IMR-90 (cell line): ENCODE measurements at regions not wholly inside any gene's neighbourhood (a gene's known extent, or its start where the extent isn't known, plus 50 kb on each side); places are given as distances from the start of the nearest gene placed in this dataset.

Source experiments
- ATAC-seq: fragments of 200-7000 bp; cut with Tn5 transposase; 2 replicates; pipeline ENCODE4 v1.9.1; 2020; ENCODE audit warnings: low read depth, mild to moderate bottlenecking, moderate library complexity
- BruUV-seq: library from RNA; stranded (reverse); fragments of 400-500 nt; replicated peaks from 2 replicates; lab custom pipeline; 2021; lab: Mats Ljungman, UMichigan
- CTCF ChIA-PET: fragments of 300-600 bp; formaldehyde crosslinking; extraction: SDS; loops from one replicate; lab custom pipeline; 2021; ENCODE audit warnings: antibody characterized with exemption; lab: Yijun Ruan, JAX
- POLR2A ChIA-PET: fragments of 300-600 bp; sonication (Branson Sonifier 250); formaldehyde crosslinking; loops from one replicate; lab custom pipeline; 2022; ENCODE audit warnings: antibody characterized with exemption; ENCODE audit not compliant: unreplicated experiment; lab: Charles Lee
- DNase-seq: peaks from one replicate; pipeline ENCODE4 v3.0.0; 2013
- H2AFZ ChIP-seq: replicated peaks from 2 replicates; pipeline ENCODE3; 2013; ENCODE audit warnings: low read length, mild to moderate bottlenecking; ENCODE audit not compliant: poor library complexity
- H2AK5ac ChIP-seq: 2 replicates; pipeline ENCODE4 v1.6.1; 2013; ENCODE audit warnings: low read depth, low read length, inconsistent platforms
- H2AK9ac ChIP-seq: replicated peaks from 2 replicates; pipeline ENCODE3; 2013; ENCODE audit warnings: mild to moderate bottlenecking, low read depth, low read length, moderate library complexity; ENCODE audit not compliant: poor library complexity
- H2BK120ac ChIP-seq: 2 replicates; pipeline ENCODE4 v1.6.1; 2013; ENCODE audit warnings: low read depth, low read length, inconsistent platforms
- H2BK15ac ChIP-seq: 3 replicates; pipeline ENCODE4 v1.6.1; 2013; ENCODE audit warnings: low read depth, low read length, inconsistent platforms
- H2BK20ac ChIP-seq: 2 replicates; pipeline ENCODE4 v1.6.1; 2013; ENCODE audit warnings: low read depth, mild to moderate bottlenecking, inconsistent platforms, low read length, moderate library complexity
- H2BK5ac ChIP-seq: 2 replicates; pipeline ENCODE4 v1.6.1; 2013; ENCODE audit warnings: mild to moderate bottlenecking, low read depth, low read length, inconsistent platforms; ENCODE audit not compliant: poor library complexity, severe bottlenecking
- H3K14ac ChIP-seq: replicated peaks from 2 replicates; pipeline ENCODE4 v1.6.1; 2013; ENCODE audit warnings: low read depth, low read length, inconsistent platforms
- H3K18ac ChIP-seq: 2 replicates; pipeline ENCODE4 v1.6.1; 2013; ENCODE audit warnings: low read depth, low read length, control low read depth
- H3K23ac ChIP-seq: 2 replicates; pipeline ENCODE4 v1.6.1; 2013; ENCODE audit warnings: low read depth, low read length, inconsistent platforms
- H3K27ac ChIP-seq: 2 replicates; pipeline ENCODE4 v1.5.1; 2013; ENCODE audit warnings: mild to moderate bottlenecking, control low read depth, low read length; ENCODE audit not compliant: insufficient read depth
- H3K27me3 ChIP-seq: 2 replicates; pipeline ENCODE4 v1.6.1; 2013; ENCODE audit warnings: low read length; ENCODE audit not compliant: control insufficient read depth, insufficient read depth
- H3K36me3 ChIP-seq: 2 replicates; pipeline ENCODE4 v1.6.1; 2013; ENCODE audit warnings: low read length, mixed read lengths; ENCODE audit not compliant: control insufficient read depth, insufficient read depth
- H3K4ac ChIP-seq: 2 replicates; pipeline ENCODE4 v1.6.1; 2013; ENCODE audit warnings: low read depth, low read length, inconsistent platforms
- H3K4me1 ChIP-seq: 2 replicates; pipeline ENCODE4 v1.6.1; 2013; ENCODE audit warnings: low read length, mixed read lengths; ENCODE audit not compliant: control insufficient read depth, insufficient read depth
- H3K4me2 ChIP-seq: 2 replicates; pipeline ENCODE4 v1.6.1; 2013; ENCODE audit warnings: low read depth, mild to moderate bottlenecking, control low read depth, low read length, moderate library complexity
- H3K4me3 ChIP-seq: 2 replicates; pipeline ENCODE4 v1.5.1; 2013; ENCODE audit warnings: low read depth, mild to moderate bottlenecking, control low read depth, low read length, moderate library complexity; ENCODE audit not compliant: insufficient read depth
- H3K56ac ChIP-seq: 2 replicates; pipeline ENCODE4 v1.6.1; 2013; ENCODE audit warnings: low read length, inconsistent platforms; ENCODE audit not compliant: insufficient read depth; ENCODE audit errors: extremely low read depth
- H3K79me1 ChIP-seq, 2 experiments: 2 replicates each; pipeline ENCODE4 v1.6.1; 2013; ENCODE audit warnings: low read length in 2 of 2, inconsistent platforms in 1 of 2, low read depth in 1 of 2
- H3K9ac ChIP-seq: 2 replicates; pipeline ENCODE4 v1.6.1; 2013; ENCODE audit warnings: low read depth, low read length, control low read depth
- H3K9me1 ChIP-seq: 2 replicates; pipeline ENCODE4 v1.6.1; 2013; ENCODE audit warnings: low read length, inconsistent platforms; ENCODE audit not compliant: insufficient read depth
- H3K9me3 ChIP-seq: 2 replicates; pipeline ENCODE4 v1.6.1; 2013; ENCODE audit warnings: low read length; ENCODE audit not compliant: control insufficient read depth, insufficient read depth
- H4K20me1 ChIP-seq: 2 replicates; pipeline ENCODE4 v1.6.1; 2013; ENCODE audit warnings: low read length, inconsistent platforms; ENCODE audit not compliant: insufficient read depth
- H4K5ac ChIP-seq: 2 replicates; pipeline ENCODE4 v1.6.1; 2013; ENCODE audit warnings: mild to moderate bottlenecking, low read depth, low read length, control low read depth
- H4K8ac ChIP-seq, 2 experiments: 2 replicates each; pipeline ENCODE4 v1.6.1; 2013; ENCODE audit warnings: low read depth in 2 of 2, low read length in 2 of 2, control low read depth in 1 of 2, inconsistent platforms in 1 of 2
- H4K91ac ChIP-seq: 2 replicates; pipeline ENCODE4 v1.6.1; 2013; ENCODE audit warnings: low read depth, low read length, inconsistent platforms; ENCODE audit not compliant: insufficient read depth
- BHLHE40 ChIP-seq: fragments of 150-350 bp; IDR thresholded peaks from 2 replicates; pipeline ENCODE4 v1.6.1; 2016; ENCODE audit warnings: mild to moderate bottlenecking, low read depth, low read length
- CTCF ChIP-seq: conservative IDR thresholded peaks from 2 replicates; pipeline ENCODE4 v1.5.1; 2012; ENCODE audit warnings: mild to moderate bottlenecking, low read depth, low read length, improper control_type of control experiment
- MAFK ChIP-seq: IDR thresholded peaks from 2 replicates; pipeline ENCODE4 v1.6.1; 2012; ENCODE audit warnings: low read depth, low read length, improper control_type of control experiment
- MXI1 ChIP-seq: IDR thresholded peaks from 2 replicates; pipeline ENCODE4 v1.6.1; 2012; ENCODE audit warnings: low read depth, mild to moderate bottlenecking, low read length, moderate library complexity, borderline replicate concordance
- POLR2A ChIP-seq: IDR thresholded peaks from 2 replicates; pipeline ENCODE4 v1.6.1; 2012; ENCODE audit warnings: mild to moderate bottlenecking, low read depth, low read length
- RCOR1 ChIP-seq: IDR thresholded peaks from 2 replicates; pipeline ENCODE4 v1.6.1; 2012; ENCODE audit warnings: mild to moderate bottlenecking, low read length, improper control_type of control experiment; ENCODE audit not compliant: insufficient replicate concordance
- RFX5 ChIP-seq: IDR thresholded peaks from 2 replicates; pipeline ENCODE4 v1.8.0; 2012; ENCODE audit warnings: low read depth, mild to moderate bottlenecking, low read length, moderate library complexity
- USF2 ChIP-seq: fragments of 150-350 bp; IDR thresholded peaks from 2 replicates; pipeline ENCODE4 v1.6.1; 2017; ENCODE audit warnings: mild to moderate bottlenecking, antibody characterized with exemption, low read length, low read depth
- WGBS, 2 experiments: methylation state at CpG; one replicate each; pipeline versions ENCODE4 v1.1.5 to v1.1.7; 2013; ENCODE audit warnings: missing lambda C conversion rate in 2 of 2; ENCODE audit not compliant: insufficient read length in 1 of 2; ENCODE audit errors: extremely low coverage in 2 of 2; 5-methylcytosine and 5-hydroxymethylcytosine counted together
- dilution Hi-C: fragments of 300-500 bp; cut with HindIII; formaldehyde crosslinking; loops from one replicate; pipeline ENCODE4 v1.14.3; 2018; ENCODE audit warnings: low sequenced_read_pairs; ENCODE audit not compliant: unreplicated experiment
- in situ Hi-C: fragments of 300-500 bp; cut with MboI; formaldehyde crosslinking; loops from 3 replicates; pipeline ENCODE4 v1.14.3; 2019; ENCODE audit warnings: low sequenced_read_pairs, inconsistent platforms, mixed read lengths
- intact Hi-C: fragments of 100-400 bp; cut with micrococcal nuclease; formaldehyde crosslinking; loops from 2 replicates; pipeline ENCODE4 v1.10.0; 2022

- Histone ChIP-seq H2AK9ac (no peak overlapping the region), H3K56ac (no peak overlapping the region), H3K4ac (peak overlapping the region; percentile 73), H3K27me3 (no peaks in the 10 kb centered on the region), H3K9me1 (no peaks in the 10 kb centered on the region), H3K36me3 (no peaks in the 10 kb centered on the region), H3K18ac (no peak overlapping the region), H3K4me2 (no peak overlapping the region), H2BK15ac (peak overlapping the region; percentile 57; the same call in 2 of the 3 replicates), H3K4me3 (no peak overlapping the region), H2AK5ac (no peak overlapping the region), H2BK5ac (peak overlapping the region; percentile 42), H4K8ac (peak overlapping the region in 1 of 2 experiments; percentile 80; a peak in 2 of 4 replicates), H3K9ac (no peak overlapping the region), H3K4me1 (peaks cover 5% of the 10 kb centered on the region), H3K9me3 (no peaks in the 10 kb centered on the region), H3K27ac (no peak overlapping the region), H3K23ac (peak overlapping the region; percentile 92; the same call in 1 of the 2 replicates), H2AFZ (no peak overlapping the region), H2BK120ac (peak overlapping the region; percentile 79), H2BK20ac (peak overlapping the region; percentile 88), H3K14ac (peak overlapping the region; percentile 72), H4K20me1 (no peaks in the 10 kb centered on the region), H3K79me1 (no peaks in the 10 kb centered on the region), H4K91ac (peak overlapping the region; percentile 36; the same call in 1 of the 2 replicates), H4K5ac (no peak overlapping the region; the same call in 1 of the 2 replicates)
- TF ChIP-seq RFX5 (no peak), USF2 (no peak), CTCF (no peak), POLR2A (no peak), BHLHE40 (no peak), MAFK (no peak), RCOR1 (no peak), MXI1 (no peak)
- no CpG with 5 or more reads among the region's 1 CpG for WGBS, 2 experiments
- in situ Hi-C loops, result no loop called here
- no TSS peak for BruUV-seq
- intact Hi-C loops, result no loop called here
- DNase-seq (no peak), ATAC-seq (no peak)
- ChIA-PET POLR2A (no interaction called here), CTCF (interaction anchor here (0.9 kb wide), 1 partner anchor 9 kb away, joined by 3 read pairs; no protein-coding TSS in a partner anchor)
- dilution Hi-C loops, result no loop called here
These were observed 465.1 kb upstream of the RASGRP1 start for GRCh38 chr15:39029741-39030140.
